Astrocyte (in vitro differentiated cells and primary cell): ENCODE measurements at regions not wholly inside any gene's neighbourhood (a gene's known extent, or its start where the extent isn't known, plus 50 kb on each side); places are given as distances from the start of the nearest gene placed in this dataset.

Experiments used
- EZH2 ChIP-seq: IDR thresholded peaks from 2 replicates; pipeline ENCODE4 v1.6.1; 2012; ENCODE audit warnings: mild to moderate bottlenecking, low read length, inconsistent platforms; ENCODE audit not compliant: insufficient read depth
- TF ChIP-seq, protein P1 (sequence below): IDR thresholded peaks from 2 replicates; pipeline ENCODE4 v1.5.1; 2011; ENCODE audit warnings: low read depth, mild to moderate bottlenecking, inconsistent platforms, low read length, moderate library complexity; ENCODE audit not compliant: insufficient read depth

GRCh38 chr5:162824360-162824759 lies 613.0 kb upstream of the CCNG1 start:
- TF ChIP-seq, protein P1, sequence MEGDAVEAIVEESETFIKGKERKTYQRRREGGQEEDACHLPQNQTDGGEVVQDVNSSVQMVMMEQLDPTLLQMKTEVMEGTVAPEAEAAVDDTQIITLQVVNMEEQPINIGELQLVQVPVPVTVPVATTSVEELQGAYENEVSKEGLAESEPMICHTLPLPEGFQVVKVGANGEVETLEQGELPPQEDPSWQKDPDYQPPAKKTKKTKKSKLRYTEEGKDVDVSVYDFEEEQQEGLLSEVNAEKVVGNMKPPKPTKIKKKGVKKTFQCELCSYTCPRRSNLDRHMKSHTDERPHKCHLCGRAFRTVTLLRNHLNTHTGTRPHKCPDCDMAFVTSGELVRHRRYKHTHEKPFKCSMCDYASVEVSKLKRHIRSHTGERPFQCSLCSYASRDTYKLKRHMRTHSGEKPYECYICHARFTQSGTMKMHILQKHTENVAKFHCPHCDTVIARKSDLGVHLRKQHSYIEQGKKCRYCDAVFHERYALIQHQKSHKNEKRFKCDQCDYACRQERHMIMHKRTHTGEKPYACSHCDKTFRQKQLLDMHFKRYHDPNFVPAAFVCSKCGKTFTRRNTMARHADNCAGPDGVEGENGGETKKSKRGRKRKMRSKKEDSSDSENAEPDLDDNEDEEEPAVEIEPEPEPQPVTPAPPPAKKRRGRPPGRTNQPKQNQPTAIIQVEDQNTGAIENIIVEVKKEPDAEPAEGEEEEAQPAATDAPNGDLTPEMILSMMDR: no peak
- TF ChIP-seq EZH2: no peak
